Stimulated activated CD4-positive, alpha-beta T cell treated with anti-CD3 and anti-CD28 coated beads, Interleukin-2, amount 100 ng/mL, for 24 hours (primary cell): ENCODE measurements at regions not wholly inside any gene's neighbourhood (a gene's known extent, or its start where the extent isn't known, plus 50 kb on each side); places are given as distances from the start of the nearest gene placed in this dataset.

Experiments used
- DNase-seq, 2 donors: peaks; one replicate each; pipeline ENCODE4 v3.0.0-alpha.2; 2020

DNA sequence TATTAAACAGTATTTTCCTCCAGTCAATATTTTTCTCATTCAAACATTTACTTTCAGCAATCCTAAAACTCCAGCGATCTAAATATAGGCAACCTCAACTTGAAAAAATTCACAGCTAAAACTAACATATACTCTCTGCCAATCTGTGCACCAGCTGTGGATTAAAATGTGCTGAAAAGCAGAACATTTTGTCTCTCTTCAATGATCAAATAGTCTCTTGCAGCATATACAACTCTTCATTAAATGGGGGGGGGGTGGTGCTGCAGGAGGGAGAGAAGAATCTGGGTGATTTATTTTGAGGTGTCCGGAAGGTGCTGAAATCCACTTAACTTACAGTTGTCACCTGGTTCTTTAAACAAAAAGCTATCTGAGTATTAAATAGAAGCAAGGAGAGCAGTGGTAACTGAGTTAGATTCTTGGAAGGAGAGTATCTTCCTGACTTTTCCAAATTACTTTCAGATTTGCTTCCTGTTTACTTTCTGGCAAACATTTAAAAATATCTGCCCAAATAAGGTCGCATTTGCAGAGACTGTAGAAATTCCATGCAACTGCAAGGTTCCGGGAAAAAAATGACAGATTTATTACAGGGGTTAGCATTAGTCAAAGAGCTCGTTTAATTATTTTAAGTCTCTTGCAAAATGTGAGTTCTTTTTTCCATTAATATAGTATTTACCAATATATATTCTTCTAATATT lies 904.7 kb upstream of the ACVR2A start:
- DNase-seq = no peak

DNA sequence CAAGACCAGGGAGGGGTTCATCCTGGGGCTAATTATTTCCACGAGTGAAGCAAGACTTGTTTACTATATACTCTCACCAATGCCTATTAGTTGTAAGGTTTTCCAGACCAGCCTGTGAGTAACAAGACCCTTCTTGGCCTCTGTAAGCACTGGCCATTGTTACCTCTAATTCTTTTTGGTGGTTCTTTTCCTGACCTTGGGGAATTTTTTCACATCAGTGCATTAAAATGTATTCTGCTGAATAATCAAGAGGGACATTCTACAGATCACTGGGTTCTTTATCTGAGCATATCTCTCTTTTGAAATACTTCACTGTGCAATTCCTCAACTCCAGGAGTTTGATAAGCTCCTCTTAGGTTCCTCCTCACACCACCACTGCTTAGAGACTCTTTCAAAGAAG lies 909.9 kb upstream of the ACVR2A start:
- no peak for DNase-seq

DNA sequence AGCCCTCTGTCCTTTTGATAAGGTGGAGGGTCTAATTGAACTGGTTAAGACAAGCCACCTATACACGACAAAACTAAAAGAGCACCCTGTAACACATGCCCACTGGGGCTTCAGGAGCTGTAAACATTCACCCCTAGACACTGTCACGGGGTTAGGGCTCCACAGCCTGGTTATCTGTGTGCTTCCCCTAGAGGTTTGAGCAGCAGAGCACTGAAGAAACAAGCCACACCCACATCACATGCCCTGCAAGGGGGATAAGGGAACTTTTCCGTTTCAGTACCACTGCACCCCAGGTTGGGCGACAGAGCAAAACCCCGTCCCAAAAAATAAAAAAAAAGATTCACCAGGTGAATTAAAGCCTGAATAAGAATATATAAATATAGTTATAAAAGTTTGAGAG lies 913.7 kb upstream of the ACVR2A start:
- DNase-seq = no peak

GRCh38 chr2:146927080-146927711 lies 917.6 kb upstream of the ACVR2A start:
- DNase-seq = no peak

DNA sequence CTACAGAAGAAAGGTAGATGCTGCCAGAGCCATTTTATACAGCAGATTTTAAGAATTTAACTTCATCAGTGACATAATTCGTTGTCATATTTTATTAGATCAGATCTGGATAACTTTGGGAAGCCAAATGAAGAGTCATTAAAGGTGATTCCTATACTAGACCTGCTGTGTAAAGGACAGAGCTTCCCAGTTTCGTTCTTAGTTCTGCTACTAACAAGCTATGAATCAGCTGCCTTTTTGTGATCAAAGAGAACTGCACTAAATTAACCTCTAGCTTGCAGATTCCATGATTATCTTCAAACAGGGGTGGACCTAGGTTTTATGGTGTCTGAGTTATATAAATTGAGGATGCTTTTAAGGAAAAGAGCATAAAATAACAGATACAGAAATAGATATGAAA lies 926.5 kb upstream of the ACVR2A start:
- DNase-seq = no peak

- DNase-seq = no peak
These were observed 927.3 kb upstream of the ACVR2A start for GRCh38 chr2:146917431-146918042.

- no peak for DNase-seq
These were observed 927.9 kb upstream of the ACVR2A start for GRCh38 chr2:146916914-146917313.

- no peak for DNase-seq
These were observed 931.4 kb upstream of the ACVR2A start for GRCh38 chr2:146913476-146913875.

DNA sequence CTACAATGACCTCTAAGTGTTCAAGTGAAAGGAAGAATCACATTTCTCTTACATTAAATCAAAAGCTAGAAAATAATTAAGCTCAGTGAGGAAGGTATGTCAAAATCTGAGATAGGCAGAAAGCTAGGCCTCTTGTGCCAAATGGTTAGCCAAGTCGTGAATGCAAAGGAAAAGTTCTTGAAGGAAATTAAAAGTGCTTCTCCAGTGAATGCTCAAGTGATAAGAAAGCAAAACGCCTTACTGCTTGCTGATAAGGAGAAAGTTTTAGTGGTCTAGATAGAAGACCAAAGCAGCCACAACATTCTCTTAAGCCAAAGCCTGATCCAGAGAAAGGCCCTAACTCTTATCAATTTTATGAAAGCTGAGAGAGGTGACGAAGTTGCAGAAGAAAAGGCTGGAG lies 932.3 kb upstream of the ACVR2A start:
- DNase-seq = no peak

GRCh38 chr2:146908776-146909175 lies 936.1 kb upstream of the ACVR2A start:
- no peak for DNase-seq

DNA sequence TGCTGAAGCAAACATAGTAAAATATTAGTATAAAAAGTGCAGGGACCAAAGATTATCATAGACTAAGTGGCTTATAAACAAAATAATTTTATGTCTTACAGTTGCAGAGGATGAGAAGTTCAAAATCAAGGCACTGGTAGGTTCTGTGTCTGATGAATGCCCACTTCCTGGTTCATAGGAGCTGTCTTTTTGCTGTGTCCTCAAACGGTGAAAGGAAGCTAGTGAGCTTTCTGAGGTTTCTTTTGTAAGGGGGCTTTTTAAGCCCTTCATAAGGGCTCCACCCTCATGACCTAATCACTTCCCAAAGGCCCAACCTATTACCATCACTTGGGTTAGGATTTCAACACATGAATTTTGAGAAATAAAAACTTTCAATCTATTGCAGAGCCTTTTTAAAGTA lies 946.7 kb upstream of the ACVR2A start:
- DNase-seq = no peak

DNA sequence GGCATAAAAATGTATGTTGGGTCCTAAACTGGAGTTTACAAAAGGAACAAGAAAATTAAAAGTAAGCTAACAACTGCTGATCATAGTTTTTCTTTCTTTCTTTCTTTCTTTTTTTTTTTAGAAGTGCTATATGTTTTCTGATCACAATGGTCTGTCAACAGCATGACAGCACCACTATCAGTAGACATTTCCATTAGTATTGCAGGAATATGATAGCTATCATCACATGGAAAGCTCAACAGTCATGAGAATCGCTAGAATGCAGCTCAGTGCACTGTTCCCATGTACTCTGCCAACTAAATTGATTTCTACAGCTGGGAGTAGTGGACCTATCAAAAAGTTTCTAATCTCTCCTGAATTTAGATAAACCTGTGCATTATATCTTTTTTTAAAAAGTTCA lies 950.3 kb upstream of the ACVR2A start:
- DNase-seq = no peak

DNA sequence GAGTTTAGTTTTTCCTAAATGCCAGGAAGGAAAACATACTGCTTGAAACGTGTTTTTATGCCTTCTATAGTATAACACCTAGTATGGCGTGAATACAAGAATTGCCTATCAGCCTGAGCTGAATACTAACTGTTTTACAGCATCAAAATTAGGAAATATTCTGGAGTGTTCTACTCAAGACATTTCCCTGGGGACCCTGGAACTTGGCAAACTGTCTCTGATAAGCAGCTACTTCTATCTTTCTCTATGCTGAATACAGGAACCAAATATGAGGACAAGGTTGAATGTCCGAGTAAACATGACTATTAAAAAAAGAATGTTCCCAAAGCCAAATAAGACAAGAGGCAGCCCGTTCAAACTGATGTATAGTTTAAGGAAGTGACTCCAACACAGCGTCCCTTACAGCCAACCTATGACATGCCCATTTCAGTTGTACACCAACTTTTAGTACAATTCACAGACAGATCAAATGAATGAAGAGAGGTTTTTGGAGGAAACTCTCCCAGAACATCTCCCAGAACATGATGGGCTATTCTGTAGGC lies 951.3 kb upstream of the ACVR2A start:
- no peak for DNase-seq

DNA sequence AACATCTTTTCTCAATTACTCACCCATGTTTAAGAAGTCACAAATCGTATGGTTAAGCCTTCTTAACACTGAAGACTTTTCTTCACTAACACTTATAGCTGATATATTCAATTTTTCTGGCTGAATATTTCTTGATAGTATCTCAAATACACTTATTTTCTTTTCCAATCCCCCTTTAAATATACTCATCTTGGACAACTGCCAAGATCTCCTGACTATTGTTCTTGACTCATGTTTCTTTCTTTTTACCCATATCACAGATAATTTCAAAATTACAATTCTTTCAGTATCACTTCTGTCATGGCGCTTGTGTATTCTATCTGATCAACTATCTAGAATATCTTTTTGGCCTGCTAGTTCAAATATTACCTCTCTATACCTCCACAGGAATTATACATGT lies 954.3 kb upstream of the ACVR2A start:
- no peak for DNase-seq

DNA sequence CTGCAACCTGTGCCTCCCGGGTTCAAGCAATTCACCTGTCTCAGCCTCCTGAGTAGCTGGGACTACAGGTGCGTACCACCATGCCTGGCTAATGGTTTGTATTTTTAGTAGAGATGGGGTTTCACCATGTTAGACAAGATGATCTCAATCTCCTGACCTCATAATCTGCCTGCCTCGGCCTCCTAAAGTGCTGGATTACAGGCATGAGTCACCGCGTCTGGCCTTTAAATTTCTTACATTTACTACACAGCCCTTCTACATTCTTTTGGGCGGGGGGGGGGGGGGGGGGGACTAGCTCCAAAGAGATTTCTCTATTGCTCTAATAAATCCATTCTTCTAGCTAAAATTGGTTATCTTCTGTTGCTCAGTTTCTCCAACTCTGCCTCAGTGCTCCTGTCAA lies 964.9 kb upstream of the ACVR2A start:
- DNase-seq = no peak

- DNase-seq = no peak
These were observed 970.6 kb upstream of the ACVR2A start for GRCh38 chr2:146874260-146874658.

GRCh38 chr2:146873646-146874259 lies 971.1 kb upstream of the ACVR2A start:
- DNase-seq = no peak

DNA sequence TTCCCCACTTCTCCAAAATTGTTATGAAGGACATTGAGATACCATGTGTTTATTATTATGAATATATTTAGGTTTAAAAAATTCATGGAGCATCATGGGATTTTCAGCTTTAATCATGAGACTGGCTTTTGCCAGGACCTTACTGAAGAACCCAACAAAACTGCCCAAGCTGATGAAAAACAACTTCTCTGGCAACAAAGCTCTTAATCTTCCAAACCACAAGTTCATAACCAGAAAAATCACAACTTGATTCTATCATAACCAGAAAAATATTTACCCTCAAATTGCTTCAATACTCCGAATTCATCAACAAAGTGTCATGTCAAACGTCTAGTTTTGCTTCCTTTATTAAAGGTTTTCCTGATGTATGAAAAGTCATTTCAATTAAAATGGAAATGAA lies 971.8 kb upstream of the ACVR2A start:
- DNase-seq = no peak

GRCh38 chr2:146870691-146871090 lies 974.1 kb upstream of the ACVR2A start:
- no peak for DNase-seq

DNA sequence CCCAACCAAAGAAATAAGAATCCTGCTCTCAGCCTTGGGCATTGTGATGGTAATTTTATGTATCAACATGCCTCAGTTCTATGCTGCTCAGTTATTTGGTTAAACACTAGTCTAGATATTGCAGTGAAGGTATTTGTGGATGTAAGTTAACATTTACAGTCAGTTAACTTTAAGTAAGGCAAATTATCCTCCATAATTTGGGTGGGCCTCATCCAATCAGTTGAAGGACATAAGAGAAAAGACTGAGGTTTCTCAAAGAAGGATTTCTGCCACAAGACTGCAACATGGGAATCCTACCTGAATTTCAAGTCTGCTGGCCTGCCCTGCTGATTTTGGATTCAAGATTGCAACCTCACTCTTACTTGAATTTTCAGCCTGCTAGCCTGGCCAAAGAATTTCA lies 975.5 kb upstream of the ACVR2A start:
- DNase-seq = no peak

- DNase-seq = no peak
These were observed 976.8 kb upstream of the ACVR2A start for GRCh38 chr2:146868051-146868450.

GRCh38 chr2:146867477-146867986 lies 977.3 kb upstream of the ACVR2A start:
- no peak for DNase-seq

GRCh38 chr2:146853741-146854444 lies 990.9 kb upstream of the ACVR2A start:
- DNase-seq = no peak
